GM12874 (cell line): ENCODE measurements at regions not wholly inside any gene's neighbourhood (a gene's known extent, or its start where the extent isn't known, plus 50 kb on each side); places are given as distances from the start of the nearest gene placed in this dataset.

ENCODE experiments used
- CTCF ChIP-seq: IDR thresholded peaks from 2 replicates; pipeline ENCODE4 v1.5.1; 2011; ENCODE audit warnings: low read depth, mild to moderate bottlenecking, control low read depth, low read length, moderate library complexity; ENCODE audit not compliant: insufficient read depth

GRCh38 chr2:122100756-122101155, 345.3 kb downstream of the TSN start:
- no peak for TF ChIP-seq CTCF

GRCh38 chr2:122101319-122101718, 345.9 kb downstream of the TSN start:
- no peak for TF ChIP-seq CTCF

GRCh38 chr2:122105171-122105876, 349.9 kb downstream of the TSN start:
- no peak for TF ChIP-seq CTCF

- no peak for TF ChIP-seq CTCF
These were observed 350.4 kb downstream of the TSN start for GRCh38 chr2:122105877-122106206.

GRCh38 chr2:122108186-122108585, 352.7 kb downstream of the TSN start:
- TF ChIP-seq CTCF, result no peak

- no peak for TF ChIP-seq CTCF
These were observed 357.0 kb downstream of the TSN start for GRCh38 chr2:122112216-122113005.

GRCh38 chr2:122114421-122114820, 359.0 kb downstream of the TSN start:
- TF ChIP-seq CTCF, result no peak
